Fibroblast of lung (primary cell): ENCODE measurements at regions not wholly inside any gene's neighbourhood (a gene's known extent, or its start where the extent isn't known, plus 50 kb on each side); places are given as distances from the start of the nearest gene placed in this dataset.

ENCODE experiments used
- DNase-seq, 2 donors: peaks; one replicate each; pipeline versions ENCODE4 v3.0.0 to v3.0.0-alpha.2; 2010; ENCODE audit warnings: low read depth in 2 of 2
- H2AFZ ChIP-seq: 2 replicates; pipeline ENCODE4 v1.5.1; 2012; ENCODE audit warnings: low read length, control low read depth, inconsistent platforms
- H3K27ac ChIP-seq: 2 replicates; pipeline ENCODE4 v1.5.1; 2011; ENCODE audit warnings: low read length, control low read depth; ENCODE audit not compliant: insufficient read depth
- H3K27me3 ChIP-seq: 2 replicates; pipeline ENCODE4 v1.5.1; 2011; ENCODE audit warnings: mild to moderate bottlenecking, low read length; ENCODE audit not compliant: control insufficient read depth, insufficient read depth
- H3K36me3 ChIP-seq: 2 replicates; pipeline ENCODE4 v1.5.1; 2011; ENCODE audit warnings: low read length; ENCODE audit not compliant: control insufficient read depth, insufficient read depth
- H3K4me1 ChIP-seq: 2 replicates; pipeline ENCODE4 v1.5.1; 2011; ENCODE audit warnings: low read length; ENCODE audit not compliant: control insufficient read depth, insufficient read depth; ENCODE audit errors: extremely low read depth
- H3K4me2 ChIP-seq: 2 replicates; pipeline ENCODE4 v1.5.1; 2011; ENCODE audit warnings: low read length, control low read depth; ENCODE audit not compliant: insufficient read depth; ENCODE audit errors: extremely low read depth
- H3K4me3 ChIP-seq, 4 experiments: fragments of 200-600 bp in 1 of 4; sonication (generic) in 1 of 4; replicated peaks in 1 of 4; 2 replicates each; pipeline ENCODE4 v1.5.1; 2011 to 2016; ENCODE audit warnings: low read length in 4 of 4, low read depth in 3 of 4, mild to moderate bottlenecking in 3 of 4, control low read depth in 2 of 4, inconsistent platforms in 1 of 4, mixed read lengths in 1 of 4; ENCODE audit not compliant: insufficient read depth in 1 of 4; ENCODE audit errors: control extremely low read depth in 1 of 4
- H3K79me2 ChIP-seq: 2 replicates; pipeline ENCODE4 v1.5.1; 2012; ENCODE audit warnings: mild to moderate bottlenecking, low read length, inconsistent platforms; ENCODE audit not compliant: control insufficient read depth, insufficient read depth
- H3K9ac ChIP-seq: 2 replicates; pipeline ENCODE4 v1.5.1; 2011; ENCODE audit warnings: mild to moderate bottlenecking, low read length, control low read depth; ENCODE audit not compliant: insufficient read depth
- H3K9me3 ChIP-seq: 2 replicates; pipeline ENCODE4 v1.5.1; 2012; ENCODE audit warnings: low read depth, low read length; ENCODE audit not compliant: control insufficient read depth, insufficient read depth
- H4K20me1 ChIP-seq: 2 replicates; pipeline ENCODE4 v1.5.1; 2011; ENCODE audit warnings: low read length; ENCODE audit not compliant: control insufficient read depth, insufficient read depth; ENCODE audit errors: extremely low read depth
- EZH2 ChIP-seq: IDR thresholded peaks from 2 replicates; pipeline ENCODE4 v1.5.1; 2012; ENCODE audit warnings: low read length, control low read depth, mild to moderate bottlenecking; ENCODE audit errors: missing control alignments
- TF ChIP-seq, protein P1 (sequence below), 2 donors: IDR thresholded peaks in 1 of 2; conservative IDR thresholded peaks in 1 of 2; 1 replicate in 1 of 2; 2 replicates in 1 of 2; pipeline ENCODE4 v1.5.1; 2011 to 2012; ENCODE audit warnings: low read length in 2 of 2, control low read depth in 1 of 2, inconsistent platforms in 1 of 2, low read depth in 1 of 2, mild to moderate bottlenecking in 1 of 2

DNA sequence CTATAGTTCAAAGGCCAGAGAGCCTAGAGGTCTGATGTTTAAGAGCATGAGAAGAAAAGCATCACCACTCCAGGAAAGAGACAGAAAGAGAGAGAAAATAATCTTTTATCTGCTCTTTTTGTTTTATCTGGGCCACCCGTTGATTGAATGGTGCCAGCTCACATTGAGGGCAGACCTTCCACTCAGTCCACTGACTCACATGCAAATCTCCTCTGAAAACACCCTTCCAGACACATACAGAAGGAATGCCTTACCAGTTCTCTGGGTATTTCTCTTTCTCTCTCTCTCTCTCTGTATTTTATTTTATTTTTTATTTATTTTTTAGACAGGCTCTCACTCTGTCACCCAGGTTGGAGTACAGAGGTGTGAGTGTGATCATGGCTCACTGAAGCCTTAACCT, 252.5 kb downstream of the DTHD1 start:
- Histone ChIP-seq H3K4me3 (no peak overlapping the region), H3K4me2 (no peak overlapping the region), H4K20me1 (no peaks in the 10 kb centered on the region), H3K36me3 (no peaks in the 10 kb centered on the region), H3K79me2 (no peaks in the 10 kb centered on the region), H3K9me3 (no peaks in the 10 kb centered on the region), H2AFZ (no peak overlapping the region), H3K27ac (no peak overlapping the region), H3K4me1 (no peaks in the 10 kb centered on the region), H3K9ac (no peak overlapping the region), H3K27me3 (no peaks in the 10 kb centered on the region)
- DNase-seq = no peak
- TF ChIP-seq EZH2 = no peak
- TF ChIP-seq, protein P1, sequence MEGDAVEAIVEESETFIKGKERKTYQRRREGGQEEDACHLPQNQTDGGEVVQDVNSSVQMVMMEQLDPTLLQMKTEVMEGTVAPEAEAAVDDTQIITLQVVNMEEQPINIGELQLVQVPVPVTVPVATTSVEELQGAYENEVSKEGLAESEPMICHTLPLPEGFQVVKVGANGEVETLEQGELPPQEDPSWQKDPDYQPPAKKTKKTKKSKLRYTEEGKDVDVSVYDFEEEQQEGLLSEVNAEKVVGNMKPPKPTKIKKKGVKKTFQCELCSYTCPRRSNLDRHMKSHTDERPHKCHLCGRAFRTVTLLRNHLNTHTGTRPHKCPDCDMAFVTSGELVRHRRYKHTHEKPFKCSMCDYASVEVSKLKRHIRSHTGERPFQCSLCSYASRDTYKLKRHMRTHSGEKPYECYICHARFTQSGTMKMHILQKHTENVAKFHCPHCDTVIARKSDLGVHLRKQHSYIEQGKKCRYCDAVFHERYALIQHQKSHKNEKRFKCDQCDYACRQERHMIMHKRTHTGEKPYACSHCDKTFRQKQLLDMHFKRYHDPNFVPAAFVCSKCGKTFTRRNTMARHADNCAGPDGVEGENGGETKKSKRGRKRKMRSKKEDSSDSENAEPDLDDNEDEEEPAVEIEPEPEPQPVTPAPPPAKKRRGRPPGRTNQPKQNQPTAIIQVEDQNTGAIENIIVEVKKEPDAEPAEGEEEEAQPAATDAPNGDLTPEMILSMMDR (conservative IDR thresholded peaks at IDR 0.05 in 1 of 2, IDR thresholded peaks at IDR 0.05 in 1 of 2; ENCODE audit: low read depth in 1 of 2, low read length in 2 of 2) = no peak

DNA sequence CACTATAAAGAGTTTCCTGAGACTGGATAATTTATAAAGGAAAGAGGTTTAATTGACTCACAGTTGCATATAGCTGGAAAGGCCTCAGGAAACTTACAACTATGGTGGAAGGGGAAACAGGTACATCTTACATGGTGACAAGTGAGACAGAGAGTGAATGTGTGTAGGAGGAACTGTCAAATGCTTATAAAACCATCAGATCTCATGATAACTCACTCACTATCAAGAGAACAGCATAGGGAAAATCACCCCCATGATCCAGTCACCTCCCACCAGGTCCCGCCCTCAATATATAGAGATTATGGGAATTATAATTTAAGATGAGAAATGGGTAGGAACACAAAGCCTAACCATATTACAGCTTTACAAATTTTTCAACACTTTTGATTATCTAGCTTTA, 266.0 kb downstream of the DTHD1 start:
- no peak for TF ChIP-seq EZH2
- TF ChIP-seq, protein P1 (conservative IDR thresholded peaks at IDR 0.05 in 1 of 2, IDR thresholded peaks at IDR 0.05 in 1 of 2; ENCODE audit: low read depth in 1 of 2, low read length in 2 of 2) = no peak
- Histone ChIP-seq H3K36me3 (no peaks in the 10 kb centered on the region), H3K4me2 (no peak overlapping the region), H3K27me3 (no peaks in the 10 kb centered on the region), H3K27ac (no peak overlapping the region), H3K9me3 (no peaks in the 10 kb centered on the region), H2AFZ (no peak overlapping the region), H3K9ac (no peak overlapping the region), H3K4me1 (no peaks in the 10 kb centered on the region), H3K4me3 (no peak overlapping the region), H3K79me2 (no peaks in the 10 kb centered on the region), H4K20me1 (no peaks in the 10 kb centered on the region)
- no peak for DNase-seq

DNA sequence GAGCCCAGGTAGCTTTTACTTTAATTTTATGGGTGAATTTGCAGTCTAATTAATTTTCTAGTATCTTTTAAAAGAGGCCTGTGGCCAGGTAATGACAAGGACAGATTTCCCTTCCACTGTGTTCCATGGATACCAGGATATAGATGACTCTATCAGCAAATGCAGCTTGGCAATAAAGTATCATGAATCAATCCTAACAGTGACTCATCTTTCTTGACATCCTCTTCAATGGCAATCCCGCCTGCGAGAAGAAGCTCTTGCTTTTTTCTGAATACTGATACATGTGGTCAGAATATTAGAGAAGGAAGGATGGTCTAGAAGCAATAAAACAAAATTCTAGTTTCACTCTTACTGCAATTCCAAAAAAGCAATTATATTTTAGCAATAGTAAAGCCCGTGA, 267.8 kb downstream of the DTHD1 start:
- Histone ChIP-seq H3K4me3 (no peak overlapping the region), H3K9ac (no peak overlapping the region), H3K36me3 (no peaks in the 10 kb centered on the region), H3K4me1 (no peaks in the 10 kb centered on the region), H4K20me1 (no peaks in the 10 kb centered on the region), H2AFZ (no peak overlapping the region), H3K9me3 (no peaks in the 10 kb centered on the region), H3K27ac (no peak overlapping the region), H3K79me2 (no peaks in the 10 kb centered on the region), H3K27me3 (no peaks in the 10 kb centered on the region), H3K4me2 (no peak overlapping the region)
- no peak for DNase-seq
- TF ChIP-seq, protein P1 (conservative IDR thresholded peaks at IDR 0.05 in 1 of 2, IDR thresholded peaks at IDR 0.05 in 1 of 2; ENCODE audit: low read depth in 1 of 2, low read length in 2 of 2) = no peak
- TF ChIP-seq EZH2 = no peak
